Thyroid gland (tissue), 4 donors: ENCODE measurements at regions not wholly inside any gene's neighbourhood (a gene's known extent, or its start where the extent isn't known, plus 50 kb on each side); places are given as distances from the start of the nearest gene placed in this dataset.

Source experiments
- POLR2A ChIP-seq, 2 donors: fragments of 450-650 bp; IDR thresholded peaks; one replicate each; pipeline ENCODE4 v1.6.1; 2017; ENCODE audit warnings: antibody characterized with exemption in 2 of 2, mild to moderate bottlenecking in 2 of 2, moderate library complexity in 1 of 2
- TF ChIP-seq, protein P1 (sequence below), 6 experiments: fragments of 200-600 bp in 3 of 6; fragments of 450-650 bp in 3 of 6; sonication (generic) in 3 of 6; IDR thresholded peaks; one replicate each; pipeline ENCODE4 v1.5.1; 2016 to 2019; ENCODE audit warnings: antibody characterized with exemption in 6 of 6, mild to moderate bottlenecking in 2 of 6, inconsistent platforms in 1 of 6, moderate library complexity in 1 of 6

DNA sequence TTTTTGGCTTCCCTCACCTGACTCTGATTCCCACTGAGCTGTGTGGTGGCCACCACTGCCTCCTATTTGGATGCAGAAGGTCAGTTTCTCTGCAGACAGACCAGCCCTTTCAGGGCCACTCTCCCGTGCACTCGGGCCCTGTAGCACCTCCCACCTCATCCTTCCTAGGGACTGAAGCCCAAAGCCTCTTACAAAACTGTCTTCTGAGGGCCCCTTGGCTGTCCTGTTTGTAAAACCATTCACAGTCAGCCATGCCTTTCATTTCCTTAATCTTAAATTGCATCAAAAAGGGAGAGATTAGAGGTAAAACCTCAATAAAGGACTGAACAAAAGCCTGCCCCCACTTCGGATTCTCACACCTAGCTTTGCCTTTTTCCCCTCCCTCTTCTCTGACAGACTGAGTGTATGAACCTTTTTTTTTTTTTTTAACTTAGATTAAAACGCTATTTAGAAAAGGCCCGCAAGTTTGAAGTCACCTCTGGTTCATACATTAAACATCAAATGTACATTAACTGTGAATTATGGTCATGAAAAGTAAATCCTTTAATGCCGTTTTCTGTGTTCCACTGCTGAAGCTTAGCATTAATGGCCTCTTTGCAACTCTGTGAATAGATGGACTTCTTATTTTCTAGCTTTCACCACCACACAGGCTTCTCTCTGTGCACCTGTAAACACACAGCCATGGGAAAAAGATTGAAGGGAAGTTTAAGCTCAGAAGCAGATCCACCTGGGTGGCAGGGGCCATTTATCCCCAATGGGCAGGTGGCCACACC is 247.2 kb upstream of the CADM1 start:
- TF ChIP-seq, protein P1, sequence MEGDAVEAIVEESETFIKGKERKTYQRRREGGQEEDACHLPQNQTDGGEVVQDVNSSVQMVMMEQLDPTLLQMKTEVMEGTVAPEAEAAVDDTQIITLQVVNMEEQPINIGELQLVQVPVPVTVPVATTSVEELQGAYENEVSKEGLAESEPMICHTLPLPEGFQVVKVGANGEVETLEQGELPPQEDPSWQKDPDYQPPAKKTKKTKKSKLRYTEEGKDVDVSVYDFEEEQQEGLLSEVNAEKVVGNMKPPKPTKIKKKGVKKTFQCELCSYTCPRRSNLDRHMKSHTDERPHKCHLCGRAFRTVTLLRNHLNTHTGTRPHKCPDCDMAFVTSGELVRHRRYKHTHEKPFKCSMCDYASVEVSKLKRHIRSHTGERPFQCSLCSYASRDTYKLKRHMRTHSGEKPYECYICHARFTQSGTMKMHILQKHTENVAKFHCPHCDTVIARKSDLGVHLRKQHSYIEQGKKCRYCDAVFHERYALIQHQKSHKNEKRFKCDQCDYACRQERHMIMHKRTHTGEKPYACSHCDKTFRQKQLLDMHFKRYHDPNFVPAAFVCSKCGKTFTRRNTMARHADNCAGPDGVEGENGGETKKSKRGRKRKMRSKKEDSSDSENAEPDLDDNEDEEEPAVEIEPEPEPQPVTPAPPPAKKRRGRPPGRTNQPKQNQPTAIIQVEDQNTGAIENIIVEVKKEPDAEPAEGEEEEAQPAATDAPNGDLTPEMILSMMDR (IDR thresholded peaks at IDR 0.05), result no peak
- TF ChIP-seq POLR2A (IDR thresholded peaks at IDR 0.05), result no peak
